ENCODE measurements at regions not wholly inside any gene's neighbourhood (a gene's known extent, or its start where the extent isn't known, plus 50 kb on each side); places are given as distances from the start of the nearest gene placed in this dataset.

- Histone ChIP-seq H3K27ac (no peak overlapping the region), H3K4me3 (no peak overlapping the region), H3K4me1 (ENCODE audit: insufficient read depth) (no peaks in the 10 kb centered on the region), H3K9me3 (no peaks in the 10 kb centered on the region), H3K36me3 (no peaks in the 10 kb centered on the region), H3K27me3 (no peaks in the 10 kb centered on the region)
- 93 to 98% (median 96%) methylated on average over 12 of the region's 12 CpGs for WGBS, 3 donors
- no peak for DNase-seq
- TF ChIP-seq EP300 (IDR thresholded peaks at IDR 0.05): no peak
- TF ChIP-seq CTCF (IDR thresholded peaks at IDR 0.05): no peak
- no peak for TF ChIP-seq POLR2A (IDR thresholded peaks at IDR 0.05)
- intact Hi-C loops (cut with DNase I): no loop called here
Observed at GRCh38 chr17:15894913-15895658, 49.8 kb upstream of the ADORA2B start.

All from ovary (tissue), 7 donors.